GM21717 (cell line): ENCODE measurements at regions not wholly inside any gene's neighbourhood (a gene's known extent, or its start where the extent isn't known, plus 50 kb on each side); places are given as distances from the start of the nearest gene placed in this dataset.
"Not testable (repeated sequence)": the region's sequence is repeated elsewhere in the genome, so short reads cannot be mapped to it uniquely, and the experiment has no call there.

Experiments
- ATAC-seq: cut with Tn5 transposase; IDR thresholded peaks from one replicate; pipeline ENCODE4 v1.9.1; 2021; ENCODE audit warnings: mild to moderate bottlenecking, moderate library complexity; ENCODE audit not compliant: unreplicated experiment

- no peak for ATAC-seq
Observed at GRCh38 chr3:68676136-68676535, 256.2 kb downstream of the TAFA4 start.

GRCh38 chr3:68667346-68667745 is 265.0 kb downstream of the TAFA4 start:
- ATAC-seq, result no peak

- no peak for ATAC-seq
Observed at GRCh38 chr3:68666429-68667136, 265.8 kb downstream of the TAFA4 start.

GRCh38 chr3:68664276-68664675 is 268.1 kb downstream of the TAFA4 start:
- no peak for ATAC-seq

- no peak for ATAC-seq
Observed at GRCh38 chr3:68662176-68662575, 270.2 kb downstream of the TAFA4 start.

GRCh38 chr3:68650657-68651056 is 281.7 kb downstream of the TAFA4 start:
- ATAC-seq, result not testable (repeated sequence)

- no peak for ATAC-seq
Observed at GRCh38 chr3:68648494-68648893, 283.9 kb downstream of the TAFA4 start.

- no peak for ATAC-seq
Observed at GRCh38 chr3:68631850-68632545, 300.3 kb downstream of the TAFA4 start.

- ATAC-seq, result no peak
Observed at GRCh38 chr3:68620211-68620610, 312.1 kb downstream of the TAFA4 start.

- no peak for ATAC-seq
Observed at GRCh38 chr3:68614087-68614486, 318.3 kb downstream of the TAFA4 start.

- ATAC-seq, result no peak
Observed at GRCh38 chr3:68571321-68571720, 361.0 kb downstream of the TAFA4 start.

GRCh38 chr3:68560728-68561127 is 371.6 kb downstream of the TAFA4 start:
- no peak for ATAC-seq

- no peak for ATAC-seq
Observed at GRCh38 chr3:68535782-68536181, 396.6 kb downstream of the TAFA4 start.

- ATAC-seq, result no peak
Observed at GRCh38 chr3:68523330-68523729, 409.0 kb downstream of the TAFA4 start.

GRCh38 chr3:68515237-68515636 is 417.1 kb downstream of the TAFA4 start:
- no peak for ATAC-seq

GRCh38 chr3:68504201-68504600 is 428.1 kb downstream of the TAFA4 start:
- no peak for ATAC-seq

- ATAC-seq, result not testable (repeated sequence)
Observed at GRCh38 chr3:68485845-68486244, 446.5 kb downstream of the TAFA4 start.

- no peak for ATAC-seq
Observed at GRCh38 chr3:68485051-68485450, 447.3 kb downstream of the TAFA4 start.

GRCh38 chr3:68483601-68484000 is 448.7 kb downstream of the TAFA4 start:
- no peak for ATAC-seq

GRCh38 chr3:68483041-68483440 is 449.3 kb downstream of the TAFA4 start:
- ATAC-seq, result no peak

- ATAC-seq, result no peak
Observed at GRCh38 chr3:68482565-68482964, 449.8 kb downstream of the TAFA4 start.

- ATAC-seq, result no peak
Observed at GRCh38 chr3:68479779-68480178, 452.6 kb downstream of the TAFA4 start.
